ENCODE measurements at regions not wholly inside any gene's neighbourhood (a gene's known extent, or its start where the extent isn't known, plus 50 kb on each side); places are given as distances from the start of the nearest gene placed in this dataset.

GRCh38 chr14:104512771-104513640, 66.6 kb upstream of the C14orf180 start:
- no peak for ATAC-seq
- H3K9me3 Mint-ChIP-seq = peaks cover 20% of the 10 kb centered on the region
- H3K4me1 Mint-ChIP-seq = no peaks in the 10 kb centered on the region
- no peak overlapping the region for H3K27ac Mint-ChIP-seq
- CTCF ChIA-PET = interaction anchor here (0.9 to 1.6 kb wide), 2 partner anchors 40 to 51 kb away, joined by 4 to 6 read pairs; no protein-coding TSS in a partner anchor
- H3K4me3 Mint-ChIP-seq = no peak overlapping the region
- DNase-seq (ENCODE audit: low spot score) = no peak
- TF ChIP-seq USF1 (CRISPR knock-in tag; IDR thresholded peaks at IDR 0.05) = no peak
- no peak for TF ChIP-seq PRDM15 (CRISPR knock-in tag; IDR thresholded peaks at IDR 0.05)
- no peak for TF ChIP-seq STAT6 (CRISPR knock-in tag; conservative IDR thresholded peaks at IDR 0.05; ENCODE audit: low read depth)
- TF ChIP-seq ELF4 (CRISPR knock-in tag; IDR thresholded peaks at IDR 0.05; ENCODE audit: low read depth) = no peak
- no peak for TF ChIP-seq SMAD4 (CRISPR knock-in tag; IDR thresholded peaks at IDR 0.05)
- TF ChIP-seq HMGXB4 (CRISPR knock-in tag; IDR thresholded peaks at IDR 0.05) = no peak
- no peak for TF ChIP-seq OVOL2 (CRISPR knock-in tag; IDR thresholded peaks at IDR 0.05; ENCODE audit: borderline replicate concordance)
- no peak for TF ChIP-seq AFF4 (CRISPR knock-in tag; IDR thresholded peaks at IDR 0.05; ENCODE audit: borderline replicate concordance)
- TF ChIP-seq TCF7 (CRISPR knock-in tag; IDR thresholded peaks at IDR 0.05; ENCODE audit: low read depth) = no peak
- TF ChIP-seq KAT7 (CRISPR knock-in tag; IDR thresholded peaks at IDR 0.05; ENCODE audit: borderline replicate concordance) = no peak
- TF ChIP-seq ZBTB21 (CRISPR knock-in tag; IDR thresholded peaks at IDR 0.05; ENCODE audit: borderline replicate concordance) = no peak
- no peak for TF ChIP-seq IRF2 (CRISPR knock-in tag; IDR thresholded peaks at IDR 0.05; ENCODE audit: borderline replicate concordance, low read depth)
- no peak for TF ChIP-seq TEAD1 (CRISPR knock-in tag; IDR thresholded peaks at IDR 0.05)
- no peak for TF ChIP-seq SMAD3 (CRISPR knock-in tag; IDR thresholded peaks at IDR 0.05; ENCODE audit: borderline replicate concordance)
- TF ChIP-seq ATF1 (CRISPR knock-in tag; IDR thresholded peaks at IDR 0.05) = no peak
- TF ChIP-seq E2F1 (CRISPR knock-in tag; IDR thresholded peaks at IDR 0.05) = no peak
- no peak for TF ChIP-seq ZMAT4 (CRISPR knock-in tag; IDR thresholded peaks at IDR 0.05)
- H3K27me3 Mint-ChIP-seq (ENCODE audit: low read depth) = no peaks in the 10 kb centered on the region; the same call in 1 of the 2 replicates
- POLR2A ChIA-PET = no interaction called here
- H3K36me3 Mint-ChIP-seq = peaks cover 6% of the 10 kb centered on the region

All from WTC11 (cell line).